Parathyroid adenoma (tissue), 2 donors: ENCODE measurements at regions not wholly inside any gene's neighbourhood (a gene's known extent, or its start where the extent isn't known, plus 50 kb on each side); places are given as distances from the start of the nearest gene placed in this dataset.

Experiments
- H2AFZ ChIP-seq: fragments of 300-600 bp; sonication (generic); one replicate; pipeline ENCODE4 v1.7.0; 2017; ENCODE audit warnings: antibody characterized with exemption, mild to moderate bottlenecking
- H3K27ac ChIP-seq: fragments of 300-600 bp; sonication (generic); one replicate; pipeline ENCODE4 v1.7.0; 2017
- H3K27me3 ChIP-seq: fragments of 300-600 bp; sonication (generic); one replicate; pipeline ENCODE4 v1.7.0; 2017; ENCODE audit warnings: low read length; ENCODE audit not compliant: control insufficient read depth, insufficient read depth
- H3K36me3 ChIP-seq: fragments of 300-600 bp; sonication (generic); one replicate; pipeline ENCODE4 v1.7.0; 2017; ENCODE audit warnings: low read length; ENCODE audit not compliant: control insufficient read depth, insufficient read depth
- H3K4me1 ChIP-seq: fragments of 300-600 bp; sonication (generic); one replicate; pipeline ENCODE4 v1.7.0; 2017; ENCODE audit warnings: control low read depth
- H3K4me2 ChIP-seq: fragments of 300-600 bp; sonication (generic); one replicate; pipeline ENCODE4 v1.7.0; 2017; ENCODE audit warnings: low read length
- H3K4me3 ChIP-seq: fragments of 300-600 bp; sonication (generic); one replicate; pipeline ENCODE4 v1.7.0; 2017; ENCODE audit warnings: low read depth, low read length
- H3K79me2 ChIP-seq: fragments of 300-600 bp; sonication (generic); one replicate; pipeline ENCODE4 v1.7.0; 2017; ENCODE audit warnings: control low read depth
- H3K9ac ChIP-seq: fragments of 300-600 bp; sonication (generic); one replicate; pipeline ENCODE4 v1.7.0; 2017; ENCODE audit warnings: mild to moderate bottlenecking
- H3K9me3 ChIP-seq: fragments of 300-600 bp; sonication (generic); one replicate; pipeline ENCODE4 v1.7.0; 2017; ENCODE audit warnings: low read length; ENCODE audit not compliant: control insufficient read depth
- CTCF ChIP-seq: fragments of 300-600 bp; sonication (generic); IDR thresholded peaks from one replicate; pipeline ENCODE4 v1.7.0; 2017; ENCODE audit warnings: antibody characterized with exemption, mild to moderate bottlenecking
- donor health status: primary hyperparathyroidism.

- H3K4me2 ChIP-seq, result no peak overlapping the region
- no peak overlapping the region for H3K27ac ChIP-seq
- H3K4me1 ChIP-seq, result no peaks in the 10 kb centered on the region
- H2AFZ ChIP-seq, result no peak overlapping the region
- no peak for TF ChIP-seq CTCF
- H3K36me3 ChIP-seq, result no peaks in the 10 kb centered on the region
- H3K9me3 ChIP-seq, result no peaks in the 10 kb centered on the region
- H3K27me3 ChIP-seq, result no peaks in the 10 kb centered on the region
- H3K9ac ChIP-seq, result no peak overlapping the region
- H3K79me2 ChIP-seq, result no peaks in the 10 kb centered on the region
- no peak overlapping the region for H3K4me3 ChIP-seq
Measured at GRCh38 chr20:5433352-5433751, 116.6 kb upstream of the PROKR2 start.

- Histone ChIP-seq H3K9ac (no peak overlapping the region), H2AFZ (no peak overlapping the region), H3K27ac (no peak overlapping the region), H3K9me3 (no peaks in the 10 kb centered on the region), H3K36me3 (no peaks in the 10 kb centered on the region), H3K4me1 (no peaks in the 10 kb centered on the region), H3K4me3 (no peak overlapping the region), H3K4me2 (no peak overlapping the region), H3K27me3 (no peaks in the 10 kb centered on the region), H3K79me2 (no peaks in the 10 kb centered on the region)
- TF ChIP-seq CTCF, result no peak
Measured at GRCh38 chr20:5432030-5432429, 115.3 kb upstream of the PROKR2 start.

GRCh38 chr20:5430670-5431069 lies 113.9 kb upstream of the PROKR2 start:
- H3K4me1 ChIP-seq, result no peaks in the 10 kb centered on the region
- no peaks in the 10 kb centered on the region for H3K9me3 ChIP-seq
- H3K4me2 ChIP-seq, result no peak overlapping the region
- H3K36me3 ChIP-seq, result no peaks in the 10 kb centered on the region
- TF ChIP-seq CTCF, result no peak
- H3K4me3 ChIP-seq, result no peak overlapping the region
- H3K9ac ChIP-seq, result no peak overlapping the region
- no peak overlapping the region for H3K27ac ChIP-seq
- no peaks in the 10 kb centered on the region for H3K27me3 ChIP-seq
- H3K79me2 ChIP-seq, result no peaks in the 10 kb centered on the region
- no peak overlapping the region for H2AFZ ChIP-seq

- H3K27ac ChIP-seq, result no peak overlapping the region
- TF ChIP-seq CTCF, result no peak
- no peak overlapping the region for H3K4me3 ChIP-seq
- H3K79me2 ChIP-seq, result no peaks in the 10 kb centered on the region
- H3K4me2 ChIP-seq, result no peak overlapping the region
- no peaks in the 10 kb centered on the region for H3K4me1 ChIP-seq
- H3K27me3 ChIP-seq, result no peaks in the 10 kb centered on the region
- H3K9me3 ChIP-seq, result no peaks in the 10 kb centered on the region
- H3K9ac ChIP-seq, result no peak overlapping the region
- H3K36me3 ChIP-seq, result no peaks in the 10 kb centered on the region
- no peak overlapping the region for H2AFZ ChIP-seq
Measured at GRCh38 chr20:5426026-5426425, 109.3 kb upstream of the PROKR2 start.

- Histone ChIP-seq H3K27me3 (no peaks in the 10 kb centered on the region), H3K4me3 (no peak overlapping the region), H3K4me1 (no peaks in the 10 kb centered on the region), H3K9ac (no peak overlapping the region), H3K79me2 (no peaks in the 10 kb centered on the region), H3K27ac (no peak overlapping the region), H3K36me3 (no peaks in the 10 kb centered on the region), H3K9me3 (no peaks in the 10 kb centered on the region), H3K4me2 (no peak overlapping the region), H2AFZ (no peak overlapping the region)
- TF ChIP-seq CTCF, result no peak
Measured at GRCh38 chr20:5416086-5416485, 99.3 kb upstream of the PROKR2 start.
